Neural crest cell (in vitro differentiated cells): ENCODE measurements at regions not wholly inside any gene's neighbourhood (a gene's known extent, or its start where the extent isn't known, plus 50 kb on each side); places are given as distances from the start of the nearest gene placed in this dataset.

ENCODE experiments used
- DNase-seq: peaks from one replicate; pipeline ENCODE4 v3.0.0; 2021; ENCODE audit warnings: low read depth, mixed read lengths, low spot score
- H3K27ac Mint-ChIP-seq: one replicate; pipeline ENCODE4 v1.8.0; 2021; ENCODE audit warnings: mild to moderate bottlenecking, mixed read lengths; ENCODE audit not compliant: unreplicated experiment
- H3K27me3 Mint-ChIP-seq: 2 replicates; pipeline ENCODE4 v1.8.0; 2021; ENCODE audit warnings: low read depth, mild to moderate bottlenecking, mixed read lengths
- H3K36me3 Mint-ChIP-seq: 2 replicates; pipeline ENCODE4 v1.8.0; 2021; ENCODE audit warnings: low read depth, mild to moderate bottlenecking, mixed read lengths
- H3K4me1 Mint-ChIP-seq: 2 replicates; pipeline ENCODE4 v1.8.0; 2021; ENCODE audit warnings: mixed read lengths
- H3K4me3 Mint-ChIP-seq: one replicate; pipeline ENCODE4 v1.8.0; 2021; ENCODE audit warnings: mild to moderate bottlenecking, mixed read lengths
- H3K9me3 Mint-ChIP-seq: 2 replicates; pipeline ENCODE4 v1.8.0; 2021; ENCODE audit warnings: mixed read lengths
- CTCF ChIP-seq: fragments of 200-600 bp; sonication (generic); conservative IDR thresholded peaks from 2 replicates; pipeline ENCODE4 v1.5.0; 2021; ENCODE audit warnings: antibody characterized with exemption, mild to moderate bottlenecking

GRCh38 chr1:56145581-56145980 is 433.8 kb downstream of the PLPP3 start:
- no peaks in the 10 kb centered on the region for H3K36me3 Mint-ChIP-seq
- no peaks in the 10 kb centered on the region for H3K27me3 Mint-ChIP-seq
- no peak for TF ChIP-seq CTCF
- no peak for DNase-seq
- no peaks in the 10 kb centered on the region for H3K4me1 Mint-ChIP-seq
- no peak overlapping the region for H3K4me3 Mint-ChIP-seq
- peaks cover under 1% of the 10 kb centered on the region for H3K9me3 Mint-ChIP-seq
- H3K27ac Mint-ChIP-seq: no peak overlapping the region

GRCh38 chr1:56142301-56142700 is 437.1 kb downstream of the PLPP3 start:
- Mint-ChIP-seq H3K36me3 (no peaks in the 10 kb centered on the region), H3K4me1 (peaks cover 3% of the 10 kb centered on the region), H3K9me3 (no peaks in the 10 kb centered on the region), H3K27ac (no peak overlapping the region), H3K4me3 (no peak overlapping the region), H3K27me3 (no peaks in the 10 kb centered on the region)
- no peak for DNase-seq
- no peak for TF ChIP-seq CTCF

GRCh38 chr1:56139836-56140235 is 439.5 kb downstream of the PLPP3 start:
- Mint-ChIP-seq H3K36me3 (no peaks in the 10 kb centered on the region), H3K4me1 (peaks cover 3% of the 10 kb centered on the region), H3K9me3 (no peaks in the 10 kb centered on the region), H3K27me3 (no peaks in the 10 kb centered on the region), H3K4me3 (no peak overlapping the region), H3K27ac (no peak overlapping the region)
- no peak for DNase-seq
- no peak for TF ChIP-seq CTCF

GRCh38 chr1:56137521-56138505 is 441.6 kb downstream of the PLPP3 start:
- no peak overlapping the region for H3K27ac Mint-ChIP-seq

GRCh38 chr1:56137090-56137489 is 442.3 kb downstream of the PLPP3 start:
- no peak for DNase-seq
- H3K27ac Mint-ChIP-seq: no peak overlapping the region
- H3K9me3 Mint-ChIP-seq: no peaks in the 10 kb centered on the region
- TF ChIP-seq CTCF: no peak
- H3K4me3 Mint-ChIP-seq: no peak overlapping the region
- no peaks in the 10 kb centered on the region for H3K27me3 Mint-ChIP-seq
- no peaks in the 10 kb centered on the region for H3K36me3 Mint-ChIP-seq
- peaks cover 3% of the 10 kb centered on the region for H3K4me1 Mint-ChIP-seq

More at GRCh38 chr1:56137521-56138505, 441.6 kb downstream of the PLPP3 start:
- DNase-seq: no peak
- H3K4me1 Mint-ChIP-seq: peaks cover 3% of the 10 kb centered on the region
- H3K9me3 Mint-ChIP-seq: no peaks in the 10 kb centered on the region
- no peaks in the 10 kb centered on the region for H3K27me3 Mint-ChIP-seq
- H3K4me3 Mint-ChIP-seq: no peak overlapping the region
- H3K36me3 Mint-ChIP-seq: no peaks in the 10 kb centered on the region
- TF ChIP-seq CTCF: peak; percentile 14
